GM23248 (cell line): ENCODE measurements at regions not wholly inside any gene's neighbourhood (a gene's known extent, or its start where the extent isn't known, plus 50 kb on each side); places are given as distances from the start of the nearest gene placed in this dataset.

Experiments
- DNase-seq: peaks from one replicate; pipeline ENCODE4 v3.0.0-alpha.2; 2015
- H2AFZ ChIP-seq: fragments of 200-600 bp; sonication (generic); 2 replicates; pipeline ENCODE4 v1.6.1; 2016; ENCODE audit warnings: antibody characterized with exemption
- H3F3A ChIP-seq: fragments of 200-600 bp; sonication (generic); 2 replicates; pipeline ENCODE4 v1.6.1; 2016; ENCODE audit warnings: mild to moderate bottlenecking, antibody characterized with exemption, mixed run types; ENCODE audit not compliant: insufficient read depth
- H3K27ac ChIP-seq: fragments of 200-600 bp; sonication (generic); 2 replicates; pipeline ENCODE4 v1.5.1; 2016; ENCODE audit warnings: mild to moderate bottlenecking
- H3K27me3 ChIP-seq: fragments of 200-600 bp; sonication (generic); replicated peaks from 2 replicates; pipeline ENCODE4 v1.6.1; 2016; ENCODE audit warnings: mild to moderate bottlenecking; ENCODE audit not compliant: insufficient read depth
- H3K36me3 ChIP-seq: fragments of 200-600 bp; sonication (generic); 2 replicates; pipeline ENCODE4 v1.6.1; 2016; ENCODE audit warnings: low read depth, mild to moderate bottlenecking
- H3K4me1 ChIP-seq: fragments of 200-600 bp; sonication (generic); 2 replicates; pipeline ENCODE4 v1.6.1; 2016; ENCODE audit warnings: mild to moderate bottlenecking; ENCODE audit not compliant: insufficient read depth
- H3K4me2 ChIP-seq: fragments of 200-600 bp; sonication (generic); one replicate; pipeline ENCODE4 v1.6.1; 2016; ENCODE audit warnings: mild to moderate bottlenecking; ENCODE audit not compliant: unreplicated experiment
- H3K4me3 ChIP-seq: fragments of 200-600 bp; sonication (generic); 2 replicates; pipeline ENCODE4 v1.5.1; 2016; ENCODE audit warnings: mild to moderate bottlenecking
- H3K79me2 ChIP-seq: fragments of 200-600 bp; sonication (generic); 2 replicates; pipeline ENCODE4 v1.6.1; 2016; ENCODE audit warnings: mild to moderate bottlenecking; ENCODE audit not compliant: insufficient read depth
- H3K9ac ChIP-seq: fragments of 200-600 bp; sonication (generic); 2 replicates; pipeline ENCODE4 v1.6.1; 2016; ENCODE audit warnings: mild to moderate bottlenecking
- H3K9me2 ChIP-seq: fragments of 200-600 bp; sonication (generic); 2 replicates; pipeline ENCODE4 v1.6.1; 2016; ENCODE audit warnings: mixed run types, mild to moderate bottlenecking, moderate library complexity; ENCODE audit not compliant: insufficient read depth
- H3K9me3 ChIP-seq: fragments of 200-600 bp; sonication (generic); one replicate; pipeline ENCODE4 v1.6.1; 2017; ENCODE audit warnings: low read depth
- H4K20me1 ChIP-seq: fragments of 200-600 bp; sonication (generic); 2 replicates; pipeline ENCODE4 v1.6.0; 2016; ENCODE audit not compliant: insufficient read depth
- EZH2 ChIP-seq: fragments of 200-600 bp; sonication (generic); IDR thresholded peaks from 2 replicates; pipeline ENCODE4 v1.6.1; 2018; ENCODE audit warnings: antibody characterized with exemption, mild to moderate bottlenecking; ENCODE audit not compliant: insufficient read depth, poor library complexity, severe bottlenecking
- EZH2phosphoT487 ChIP-seq: fragments of 200-600 bp; sonication (generic); IDR thresholded peaks from 2 replicates; pipeline ENCODE4 v1.6.1; 2018; ENCODE audit warnings: antibody characterized with exemption, moderate library complexity, mild to moderate bottlenecking, low read depth; ENCODE audit not compliant: insufficient read depth
- WGBS, 2 experiments: methylation state at CpG; one replicate each; pipeline ENCODE4 v1.1.6; 2015 to 2017; ENCODE audit warnings: low lambda C conversion rate in 2 of 2, low coverage in 1 of 2; ENCODE audit errors: missing lambda C conversion rate in 2 of 2; 5-methylcytosine and 5-hydroxymethylcytosine counted together
- in situ Hi-C: fragments of 300-500 bp; cut with MboI; formaldehyde crosslinking; loops from 2 replicates; pipeline ENCODE4 v1.15.0; 2020

- Histone ChIP-seq H3K4me2 (no peak overlapping the region), H3F3A (no peaks in the 10 kb centered on the region), H3K9me3 (no peaks in the 10 kb centered on the region), H3K27me3 (no peaks in the 10 kb centered on the region), H3K79me2 (no peaks in the 10 kb centered on the region), H4K20me1 (no peaks in the 10 kb centered on the region), H3K4me3 (no peak overlapping the region), H3K4me1 (0 out of 2 replicates have a peak, but pooled peaks cover 9% of the 10 kb centered on the region), H2AFZ (no peak overlapping the region), H3K9ac (no peak overlapping the region), H3K36me3 (no peaks in the 10 kb centered on the region), H3K27ac (no peak overlapping the region), H3K9me2 (no peaks in the 10 kb centered on the region)
- WGBS, 2 experiments: 84 to 97% methylated on average over 4 of the region's 4 CpGs
- TF ChIP-seq EZH2 (no peak), EZH2phosphoT487 (no peak)
- no peak for DNase-seq
- in situ Hi-C loops: no loop called here
These were observed 194.0 kb upstream of the DMRT1 start for GRCh38 chr9:647522-647921.

GRCh38 chr9:649128-650074 lies 192.1 kb upstream of the DMRT1 start:
- Histone ChIP-seq H3K4me2 (peak overlapping the region; percentile 70), H3K27ac (no peak overlapping the region), H3K9me2 (no peaks in the 10 kb centered on the region), H2AFZ (peak overlapping the region; percentile 94), H3K79me2 (no peaks in the 10 kb centered on the region), H3K4me1 (0 out of 2 replicates have a peak, but pooled peaks cover 9% of the 10 kb centered on the region), H3K9me3 (no peaks in the 10 kb centered on the region), H3K36me3 (no peaks in the 10 kb centered on the region), H3F3A (no peaks in the 10 kb centered on the region), H3K9ac (peak overlapping the region; percentile 48), H3K27me3 (no peaks in the 10 kb centered on the region), H3K4me3 (peak overlapping the region; percentile 55), H4K20me1 (no peaks in the 10 kb centered on the region)
- TF ChIP-seq EZH2 (no peak), EZH2phosphoT487 (no peak)
- WGBS, 2 experiments: 54 to 59% methylated on average over 9 of the region's 9 CpGs
- DNase-seq: no peak
- in situ Hi-C loops: no loop called here

- Histone ChIP-seq H3K4me1 (0 out of 2 replicates have a peak, but pooled peaks cover 9% of the 10 kb centered on the region), H3K79me2 (no peaks in the 10 kb centered on the region), H3K9ac (peak overlapping the region; percentile 48), H3K4me3 (peak overlapping the region; percentile 55), H3K27ac (no peak overlapping the region), H3K9me2 (no peaks in the 10 kb centered on the region), H3K9me3 (no peaks in the 10 kb centered on the region), H3K4me2 (peak overlapping the region; percentile 70), H4K20me1 (no peaks in the 10 kb centered on the region), H3K27me3 (no peaks in the 10 kb centered on the region), H3F3A (no peaks in the 10 kb centered on the region), H3K36me3 (no peaks in the 10 kb centered on the region), H2AFZ (peak overlapping the region; percentile 94)
- no peak for TF ChIP-seq EZH2phosphoT487
- TF ChIP-seq EZH2: no peak
- 90 to 97% methylated on average over 1 of the region's 1 CpG for WGBS, 2 experiments
- DNase-seq: peak; percentile 31
- in situ Hi-C loops: no loop called here
These were observed 191.1 kb upstream of the DMRT1 start for GRCh38 chr9:650362-650761.

GRCh38 chr9:651371-651770 lies 190.1 kb upstream of the DMRT1 start:
- Histone ChIP-seq H3K9me2 (no peaks in the 10 kb centered on the region), H3K27me3 (no peaks in the 10 kb centered on the region), H3K27ac (no peak overlapping the region), H3K4me3 (no peak overlapping the region), H3K4me2 (no peak overlapping the region), H3K9ac (no peak overlapping the region), H3K9me3 (no peaks in the 10 kb centered on the region), H3K36me3 (no peaks in the 10 kb centered on the region), H3F3A (no peaks in the 10 kb centered on the region), H3K4me1 (0 out of 2 replicates have a peak, but pooled peaks cover 9% of the 10 kb centered on the region), H4K20me1 (no peaks in the 10 kb centered on the region), H2AFZ (no peak overlapping the region), H3K79me2 (no peaks in the 10 kb centered on the region)
- WGBS, 2 experiments: 54 to 62% methylated on average over 2 of the region's 2 CpGs
- in situ Hi-C loops: no loop called here
- no peak for DNase-seq
- TF ChIP-seq EZH2phosphoT487: no peak
- no peak for TF ChIP-seq EZH2
